H1 (cell line): ENCODE measurements at regions not wholly inside any gene's neighbourhood (a gene's known extent, or its start where the extent isn't known, plus 50 kb on each side); places are given as distances from the start of the nearest gene placed in this dataset.
"Not testable (repeated sequence)": the region's sequence is repeated elsewhere in the genome, so short reads cannot be mapped to it uniquely, and the experiment has no call there.

ENCODE experiments used
- CTCF ChIA-PET: fragments of 300-600 bp; sonication (Branson Sonifier 250); formaldehyde crosslinking; loops from one replicate; lab custom pipeline; 2021; ENCODE audit not compliant: partially characterized antibody; lab: Charles Lee
- POLR2A ChIA-PET: fragments of 300-600 bp; sonication (Branson Sonifier 250); formaldehyde crosslinking; loops from one replicate; lab custom pipeline; 2021; ENCODE audit warnings: inconsistent platforms; ENCODE audit not compliant: partially characterized antibody; lab: Charles Lee
- DNase-seq, 2 experiments: peaks; one replicate each; pipeline versions ENCODE4 v3.0.0 to v3.0.0-alpha.2; 2010 to 2022; ENCODE audit warnings: low spot score in 2 of 2, low read depth in 1 of 2, mixed read lengths in 1 of 2
- FAIRE-seq: peaks from 2 replicates; lab custom pipeline; 2011; peaks lifted over from hg19 to GRCh38; lab: Jason Lieb, UNC
- H2AFZ ChIP-seq: 2 replicates; pipeline ENCODE4 v1.8.1; 2012; ENCODE audit warnings: low read length, inconsistent platforms
- H2AK5ac ChIP-seq: 2 replicates; pipeline ENCODE4 v1.6.1; 2013; ENCODE audit warnings: low read depth, low read length
- H2BK120ac ChIP-seq: replicated peaks from 2 replicates; pipeline ENCODE3; 2013; ENCODE audit warnings: low read depth, low read length, inconsistent platforms
- H2BK12ac ChIP-seq: 2 replicates; pipeline ENCODE4 v1.6.1; 2013; ENCODE audit warnings: low read depth, low read length
- H2BK15ac ChIP-seq: 2 replicates; pipeline ENCODE4 v1.6.1; 2013; ENCODE audit warnings: low read length
- H2BK20ac ChIP-seq: 2 replicates; pipeline ENCODE4 v1.6.1; 2013; ENCODE audit warnings: low read length
- H2BK5ac ChIP-seq: 2 replicates; pipeline ENCODE4 v1.6.1; 2013; ENCODE audit warnings: low read depth, low read length
- H3K14ac ChIP-seq: 2 replicates; pipeline ENCODE4 v1.6.1; 2013; ENCODE audit warnings: inconsistent platforms; ENCODE audit not compliant: insufficient read length
- H3K18ac ChIP-seq: 2 replicates; pipeline ENCODE4 v1.6.1; 2013; ENCODE audit warnings: low read length; ENCODE audit errors: extremely low read depth
- H3K23ac ChIP-seq: 2 replicates; pipeline ENCODE4 v1.6.1; 2013; ENCODE audit warnings: inconsistent platforms; ENCODE audit not compliant: insufficient read length
- H3K23me2 ChIP-seq: 2 replicates; pipeline ENCODE4 v1.6.1; 2013; ENCODE audit warnings: low read depth, low read length
- H3K27ac ChIP-seq: 2 replicates; pipeline ENCODE4 v1.6.1; 2011; ENCODE audit warnings: low read depth, low read length, inconsistent platforms
- H3K27me3 ChIP-seq, 4 experiments: replicated peaks in 1 of 4; 1 replicate in 1 of 4; 2 replicates in 3 of 4; pipeline versions ENCODE4 v1.6.1 to v1.8.1; 2011 to 2013; ENCODE audit warnings: low read length in 3 of 4, mild to moderate bottlenecking in 3 of 4, inconsistent platforms in 2 of 4, mixed read lengths in 2 of 4, moderate library complexity in 1 of 4; ENCODE audit not compliant: control insufficient read depth in 3 of 4, insufficient read depth in 3 of 4; ENCODE audit errors: extremely low read depth in 1 of 4
- H3K36me3 ChIP-seq, 4 experiments: 2 replicates each; pipeline versions ENCODE4 v1.6.1 to v1.8.1; 2011 to 2013; ENCODE audit warnings: mild to moderate bottlenecking in 4 of 4, low read length in 3 of 4, moderate library complexity in 2 of 4, control low read depth in 1 of 4, inconsistent platforms in 1 of 4; ENCODE audit not compliant: insufficient read depth in 4 of 4, control insufficient read depth in 2 of 4
- H3K4ac ChIP-seq: replicated peaks from 2 replicates; pipeline ENCODE3; 2013; ENCODE audit warnings: low read length, low read depth, mixed read lengths, inconsistent platforms; ENCODE audit not compliant: insufficient read length
- H3K4me1 ChIP-seq, 4 experiments: replicated peaks in 1 of 4; 1 replicate in 1 of 4; 2 replicates in 3 of 4; pipeline versions ENCODE4 v1.6.1 to v1.8.1; 2011 to 2013; ENCODE audit warnings: low read length in 3 of 4, inconsistent platforms in 2 of 4, mixed read lengths in 1 of 4; ENCODE audit not compliant: insufficient read depth in 4 of 4, control insufficient read depth in 3 of 4
- H3K4me2 ChIP-seq, 2 experiments: 2 replicates each; pipeline versions ENCODE4 v1.6.1 to v1.8.1; 2011 to 2013; ENCODE audit warnings: low read depth in 2 of 2, low read length in 2 of 2, control low read depth in 1 of 2, inconsistent platforms in 1 of 2, mild to moderate bottlenecking in 1 of 2; ENCODE audit not compliant: insufficient read depth in 1 of 2
- H3K4me3 ChIP-seq, 4 experiments: fragments of 200-600, 300-600 bp in 1 of 4; sonication (generic), shearing (Covaris generic), sonication (Bioruptor Twin) in 1 of 4; 2 replicates each; pipeline versions ENCODE4 v1.5.1 to v1.8.1; 2011 to 2016; ENCODE audit warnings: low read length in 4 of 4, low read depth in 3 of 4, control low read depth in 2 of 4, inconsistent platforms in 2 of 4, mild to moderate bottlenecking in 2 of 4, mixed read lengths in 1 of 4, moderate library complexity in 1 of 4; ENCODE audit not compliant: insufficient read depth in 2 of 4; ENCODE audit errors: extremely low read depth in 1 of 4
- H3K56ac ChIP-seq: replicated peaks from 2 replicates; pipeline ENCODE3; 2013; ENCODE audit warnings: low read depth, mild to moderate bottlenecking, mixed read lengths, low read length, inconsistent platforms; ENCODE audit not compliant: insufficient read length
- H3K79me1 ChIP-seq: 2 replicates; pipeline ENCODE4 v1.6.1; 2013; ENCODE audit warnings: low read depth, low read length, control low read depth
- H3K79me2 ChIP-seq, 2 experiments: 2 replicates each; pipeline versions ENCODE4 v1.6.1 to v1.8.1; 2012 to 2013; ENCODE audit warnings: low read length in 2 of 2, mild to moderate bottlenecking in 2 of 2, inconsistent platforms in 1 of 2; ENCODE audit not compliant: insufficient read depth in 2 of 2, control insufficient read depth in 1 of 2
- H3K9ac ChIP-seq, 4 experiments: replicated peaks in 1 of 4; 1 replicate in 1 of 4; 2 replicates in 3 of 4; pipeline versions ENCODE4 v1.6.1 to v1.8.1; 2011 to 2013; ENCODE audit warnings: low read depth in 3 of 4, low read length in 3 of 4, control low read depth in 2 of 4, mild to moderate bottlenecking in 2 of 4, moderate library complexity in 2 of 4, inconsistent platforms in 1 of 4; ENCODE audit errors: extremely low read depth in 1 of 4
- H3K9me3 ChIP-seq, 2 experiments: 2 replicates each; pipeline versions ENCODE4 v1.6.1 to v1.8.1; 2012 to 2013; ENCODE audit warnings: mild to moderate bottlenecking in 2 of 2, moderate library complexity in 2 of 2, control low read depth in 1 of 2, inconsistent platforms in 1 of 2, low read depth in 1 of 2, low read length in 1 of 2, mixed read lengths in 1 of 2; ENCODE audit not compliant: insufficient read depth in 2 of 2
- H4K20me1 ChIP-seq, 2 experiments: replicated peaks in 1 of 2; 2 replicates each; pipeline versions ENCODE3 to v1.8.1; 2011 to 2013; ENCODE audit warnings: inconsistent platforms in 2 of 2, low read length in 2 of 2, mild to moderate bottlenecking in 1 of 2; ENCODE audit not compliant: insufficient read depth in 2 of 2, control insufficient read depth in 1 of 2
- H4K5ac ChIP-seq: 2 replicates; pipeline ENCODE4 v1.6.1; 2013; ENCODE audit warnings: low read length, low read depth, mixed read lengths, inconsistent platforms; ENCODE audit not compliant: insufficient read length
- H4K8ac ChIP-seq: 2 replicates; pipeline ENCODE4 v1.8.0; 2013; ENCODE audit warnings: mild to moderate bottlenecking, moderate library complexity, low read length, inconsistent platforms; ENCODE audit not compliant: insufficient read depth; ENCODE audit errors: extremely low read depth
- H4K91ac ChIP-seq: replicated peaks from 2 replicates; pipeline ENCODE3; 2013; ENCODE audit warnings: low read length, mixed read lengths, inconsistent platforms; ENCODE audit not compliant: insufficient read length
- WGBS, 2 experiments: shearing (Covaris generic) in 1 of 2; methylation state at CpG; one replicate each; pipeline versions ENCODE4 v1.1.6 to v1.1.7; 2013 to 2015; ENCODE audit warnings: low lambda C conversion rate in 2 of 2, mixed read lengths in 2 of 2, inconsistent platforms in 1 of 2, low coverage in 1 of 2, missing lambda C conversion rate in 1 of 2; ENCODE audit not compliant: insufficient replicate concordance in 2 of 2, insufficient coverage in 1 of 2, insufficient read length in 1 of 2; ENCODE audit errors: extremely low coverage in 1 of 2, missing lambda C conversion rate in 1 of 2; 5-methylcytosine and 5-hydroxymethylcytosine counted together

GRCh38 chr6:28626386-28626785 lies 100.7 kb downstream of the GPX5 start:
- H2BK120ac ChIP-seq, H4K5ac ChIP-seq, H3K4me1 ChIP-seq, H2BK5ac ChIP-seq, H3K23me2 ChIP-seq, H2AFZ ChIP-seq, H3K36me3 ChIP-seq, H4K8ac ChIP-seq, H3K56ac ChIP-seq, H3K9ac ChIP-seq, H3K23ac ChIP-seq, H3K27ac ChIP-seq, DNase-seq, H3K14ac ChIP-seq, H4K20me1 ChIP-seq, POLR2A ChIA-PET, H3K79me2 ChIP-seq, CTCF ChIA-PET, H4K91ac ChIP-seq, H2BK12ac ChIP-seq, H3K18ac ChIP-seq, H3K4ac ChIP-seq, FAIRE-seq, H3K4me2 ChIP-seq, H3K79me1 ChIP-seq, H2AK5ac ChIP-seq, H3K27me3 ChIP-seq, H2BK20ac ChIP-seq, H2BK15ac ChIP-seq, H3K4me3 ChIP-seq, H3K9me3 ChIP-seq: not testable (repeated sequence)
- 87% methylated on average over 2 of the region's 2 CpGs; no CpG with 5 or more reads in 1 of the 2 experiments for WGBS, 2 experiments
